HCT116 (cell line): ENCODE measurements at regions not wholly inside any gene's neighbourhood (a gene's known extent, or its start where the extent isn't known, plus 50 kb on each side); places are given as distances from the start of the nearest gene placed in this dataset.

ENCODE experiments used
- ATAC-seq: fragments of 200-7000 bp; cut with Tn5 transposase; 2 replicates; pipeline ENCODE4 v1.9.1; 2020; ENCODE audit warnings: mild to moderate bottlenecking, moderate library complexity
- BruUV-seq: library from RNA; stranded (reverse); fragments of 400-500 nt; replicated peaks from 2 replicates; lab custom pipeline; 2021; lab: Mats Ljungman, UMichigan
- CTCF ChIA-PET: fragments of 300-600 bp; sonication (Branson Sonifier 250); formaldehyde crosslinking; loops from one replicate; lab custom pipeline; 2021; ENCODE audit warnings: antibody characterized with exemption; lab: Charles Lee
- POLR2A ChIA-PET: fragments of 300-600, 350-600 bp; sonication (Branson Sonifier 250); formaldehyde crosslinking; loops from one replicate; lab custom pipeline; 2021; ENCODE audit warnings: antibody characterized with exemption; lab: Charles Lee
- RAD21 ChIA-PET, 2 experiments: fragments of 300-600 bp; sonication (Branson Sonifier 250); formaldehyde crosslinking; loops; one replicate each; lab custom pipeline; 2023; ENCODE audit warnings: low total read pairs in 2 of 2; ENCODE audit not compliant: uncharacterized antibody in 2 of 2, unreplicated experiment in 2 of 2, low non-redundant PET in 1 of 2; lab: Charles Lee
- DNase-seq: peaks from one replicate; pipeline ENCODE4 v3.0.0-alpha.2; 2010; ENCODE audit warnings: low read depth, low spot score
- H2AFZ ChIP-seq: fragments of 200-600 bp; shearing (Covaris generic), sonication (generic); 2 replicates; pipeline ENCODE4 v1.6.1; 2017; ENCODE audit warnings: low read depth, mixed run types, mixed read lengths, antibody characterized with exemption, low read length; ENCODE audit not compliant: poor library complexity, severe bottlenecking
- H3K27ac ChIP-seq: 2 replicates; pipeline ENCODE4 v1.5.1; 2012; ENCODE audit warnings: low read depth, low read length
- H3K27me3 ChIP-seq: fragments of 200-600 bp; sonication (generic); 2 replicates; pipeline ENCODE4 v1.6.1; 2016; ENCODE audit warnings: mixed run types, low read length, mixed read lengths; ENCODE audit not compliant: insufficient read depth
- H3K36me3 ChIP-seq, 2 experiments: fragments of 200-500 bp in 1 of 2; fragments of 200-600 bp in 1 of 2; sonication (Bioruptor generic) in 1 of 2; sonication (generic) in 1 of 2; 2 replicates each; pipeline versions ENCODE4 v1.5.1 to v1.6.1; 2014 to 2016; ENCODE audit warnings: low read length in 2 of 2, inconsistent platforms in 1 of 2, mixed read lengths in 1 of 2, mixed run types in 1 of 2; ENCODE audit not compliant: insufficient read depth in 2 of 2, control insufficient read depth in 1 of 2
- H3K4me1 ChIP-seq, 2 experiments: fragments of 200-600 bp in 1 of 2; sonication (generic) in 1 of 2; 2 replicates each; pipeline versions ENCODE4 v1.5.1 to v1.6.1; 2012 to 2017; ENCODE audit warnings: low read length in 2 of 2, inconsistent platforms in 1 of 2, mild to moderate bottlenecking in 1 of 2, mixed read lengths in 1 of 2, mixed run types in 1 of 2, moderate library complexity in 1 of 2; ENCODE audit not compliant: insufficient read depth in 2 of 2, control insufficient read depth in 1 of 2
- H3K4me2 ChIP-seq: fragments of 200-600 bp; sonication (generic); 2 replicates; pipeline ENCODE4 v1.6.1; 2017; ENCODE audit warnings: mixed run types, low read length, mixed read lengths
- H3K4me3 ChIP-seq, 2 experiments: fragments of 200-600 bp in 1 of 2; sonication (generic) in 1 of 2; replicated peaks in 1 of 2; 2 replicates each; pipeline ENCODE4 v1.5.1; 2011 to 2016; ENCODE audit warnings: low read length in 2 of 2, control low read depth in 1 of 2, low read depth in 1 of 2, mild to moderate bottlenecking in 1 of 2, mixed read lengths in 1 of 2, mixed run types in 1 of 2
- H3K79me2 ChIP-seq: fragments of 200-600 bp; sonication (generic); 2 replicates; pipeline ENCODE4 v1.6.1; 2017; ENCODE audit warnings: mild to moderate bottlenecking, mixed run types, low read length, moderate library complexity, mixed read lengths; ENCODE audit not compliant: insufficient read depth
- H3K9ac ChIP-seq: fragments of 200-600 bp; sonication (generic); 2 replicates; pipeline ENCODE4 v1.6.1; 2016; ENCODE audit warnings: low read length, mixed read lengths
- H3K9me2 ChIP-seq: fragments of 200-600 bp; sonication (generic), shearing (Covaris generic); 2 replicates; pipeline ENCODE4 v1.6.1; 2017; ENCODE audit warnings: mixed run types, mild to moderate bottlenecking, moderate library complexity; ENCODE audit not compliant: insufficient read depth
- H3K9me3 ChIP-seq, 2 experiments: fragments of 200-500 bp in 1 of 2; fragments of 200-600 bp in 1 of 2; sonication (Bioruptor generic) in 1 of 2; sonication (generic) in 1 of 2; 2 replicates each; pipeline ENCODE4 v1.6.1; 2014 to 2017; ENCODE audit warnings: low read length in 2 of 2, mixed read lengths in 2 of 2, inconsistent platforms in 1 of 2, low read depth in 1 of 2, mild to moderate bottlenecking in 1 of 2, mixed run types in 1 of 2, moderate library complexity in 1 of 2; ENCODE audit not compliant: control insufficient read depth in 1 of 2, insufficient read depth in 1 of 2
- H4K20me1 ChIP-seq: fragments of 200-600 bp; sonication (generic), shearing (Covaris generic); 2 replicates; pipeline ENCODE4 v1.6.1; 2017; ENCODE audit warnings: mixed run types, mild to moderate bottlenecking, moderate library complexity; ENCODE audit not compliant: insufficient read depth
- ATF3 ChIP-seq: IDR thresholded peaks from 2 replicates; pipeline ENCODE4 v1.6.1; 2012
- CEBPB ChIP-seq: IDR thresholded peaks from 2 replicates; pipeline ENCODE4 v1.6.1; 2012; ENCODE audit warnings: low read depth
- CTCF ChIP-seq, 3 experiments: fragments of 200-600 bp in 1 of 3; sonication (generic) in 1 of 3; IDR thresholded peaks in 2 of 3; conservative IDR thresholded peaks in 1 of 3; 2 replicates each; pipeline ENCODE4 v1.5.1; 2012 to 2017; ENCODE audit warnings: low read depth in 2 of 3, low read length in 2 of 3, antibody characterized with exemption in 1 of 3, borderline replicate concordance in 1 of 3, control low read depth in 1 of 3, mild to moderate bottlenecking in 1 of 3, mixed read lengths in 1 of 3, mixed run types in 1 of 3, moderate library complexity in 1 of 3; ENCODE audit not compliant: insufficient read depth in 1 of 3
- EGR1 ChIP-seq: IDR thresholded peaks from 2 replicates; pipeline ENCODE4 v1.6.1; 2012; ENCODE audit warnings: low read depth
- EZH2 ChIP-seq: fragments of 200-600 bp; sonication (generic); IDR thresholded peaks from 2 replicates; pipeline ENCODE4 v1.6.1; 2017; ENCODE audit warnings: antibody characterized with exemption, mixed run types
- JUND ChIP-seq: IDR thresholded peaks from 2 replicates; pipeline ENCODE4 v1.6.1; 2012
- POLR2A ChIP-seq: IDR thresholded peaks from 2 replicates; pipeline ENCODE4 v1.7.0; 2011; ENCODE audit warnings: borderline replicate concordance; ENCODE audit not compliant: insufficient read depth, insufficient read length; ENCODE audit errors: extremely low read depth
- POLR2AphosphoS5 ChIP-seq: IDR thresholded peaks from 2 replicates; pipeline ENCODE4 v1.6.1; 2011; ENCODE audit warnings: mild to moderate bottlenecking, low read depth, low read length, moderate library complexity
- RAD21 ChIP-seq: IDR thresholded peaks from 2 replicates; pipeline ENCODE4 v1.6.1; 2012; ENCODE audit warnings: low read depth, mild to moderate bottlenecking
- REST ChIP-seq: IDR thresholded peaks from 2 replicates; pipeline ENCODE4 v1.6.1; 2012; ENCODE audit warnings: low read depth
- SIN3A ChIP-seq: IDR thresholded peaks from 2 replicates; pipeline ENCODE4 v1.6.1; 2012; ENCODE audit warnings: low read depth
- SP1 ChIP-seq: IDR thresholded peaks from 2 replicates; pipeline ENCODE4 v1.6.1; 2012; ENCODE audit warnings: low read depth
- SRF ChIP-seq: IDR thresholded peaks from 2 replicates; pipeline ENCODE4 v1.6.1; 2012; ENCODE audit warnings: low read depth
- YY1 ChIP-seq: IDR thresholded peaks from 2 replicates; pipeline ENCODE4 v1.6.1; 2011; ENCODE audit warnings: low read length, low read depth, moderate library complexity, mild to moderate bottlenecking; ENCODE audit not compliant: insufficient replicate concordance; ENCODE audit errors: extremely low read depth
- ZBTB33 ChIP-seq: IDR thresholded peaks from 2 replicates; pipeline ENCODE4 v1.6.1; 2011; ENCODE audit warnings: mild to moderate bottlenecking, low read length, moderate library complexity; ENCODE audit not compliant: insufficient replicate concordance; ENCODE audit errors: extremely low read depth
- ZFX ChIP-seq: fragments of 450-650 bp; IDR thresholded peaks from 2 replicates; pipeline ENCODE4 v1.6.1; 2017
- ZNF274 ChIP-seq: fragments of 200-500 bp; sonication (Bioruptor generic); IDR thresholded peaks from 2 replicates; pipeline ENCODE4 v1.6.1; 2014; ENCODE audit warnings: mild to moderate bottlenecking, low read depth, low read length, inconsistent platforms
- intact Hi-C: fragments of 100-400 bp; cut with micrococcal nuclease; formaldehyde crosslinking; loops from 2 replicates; pipeline ENCODE4 v1.10.0; 2022

GRCh38 chr6:71015392-71015791 is 58.5 kb upstream of the B3GAT2 start:
- no peaks in the 10 kb centered on the region for H3K9me3 ChIP-seq
- H4K20me1 ChIP-seq = no peaks in the 10 kb centered on the region
- no peak for DNase-seq
- intact Hi-C loops = no loop called here
- BruUV-seq = no TSS peak
- H3K36me3 ChIP-seq = no peaks in the 10 kb centered on the region
- TF ChIP-seq ZNF274 = no peak
- TF ChIP-seq RAD21 = no peak
- TF ChIP-seq CEBPB = no peak
- no peak for TF ChIP-seq CTCF (IDR thresholded peaks at IDR 0.05 in 2 of 3, conservative IDR thresholded peaks at IDR 0.05 in 1 of 3; ENCODE audit: borderline replicate concordance in 1 of 3, insufficient read depth in 1 of 3, low read depth in 2 of 3, low read length in 2 of 3)
- TF ChIP-seq JUND = no peak
- TF ChIP-seq POLR2A = no peak
- TF ChIP-seq ZFX = no peak
- no peak for TF ChIP-seq REST
- no peak for TF ChIP-seq SP1
- no peak for TF ChIP-seq SIN3A
- TF ChIP-seq EZH2 = no peak
- TF ChIP-seq SRF = no peak
- no peak for TF ChIP-seq POLR2AphosphoS5
- TF ChIP-seq EGR1 = no peak
- TF ChIP-seq ATF3 = no peak
- TF ChIP-seq ZBTB33 = no peak
- TF ChIP-seq YY1 = no peak
- TF ChIP-seq, all 23 proteins: peak for 0
- no peaks in the 10 kb centered on the region for H3K9me2 ChIP-seq
- CTCF ChIA-PET = interaction anchor here (0.9 to 2.2 kb wide), 2 partner anchors 495 to 794 kb away, joined by 3 to 8 read pairs; no protein-coding TSS in a partner anchor
- RAD21 ChIA-PET = no interaction called here
- no peaks in the 10 kb centered on the region for H3K4me1 ChIP-seq
- no peak overlapping the region for H3K4me2 ChIP-seq
- H3K4me3 ChIP-seq = no peak overlapping the region
- no peak overlapping the region for H2AFZ ChIP-seq
- no peaks in the 10 kb centered on the region; the same call in 1 of the 2 replicates for H3K27me3 ChIP-seq
- no peak overlapping the region for H3K27ac ChIP-seq
- no peak overlapping the region for H3K9ac ChIP-seq
- no peak for ATAC-seq
- H3K79me2 ChIP-seq = no peaks in the 10 kb centered on the region
- POLR2A ChIA-PET = no interaction called here
